ENCODE measurements at regions not wholly inside any gene's neighbourhood (a gene's known extent, or its start where the extent isn't known, plus 50 kb on each side); places are given as distances from the start of the nearest gene placed in this dataset.

- TF ChIP-seq CTCF (IDR thresholded peaks at IDR 0.05; ENCODE audit: borderline replicate concordance, extremely low read depth, low read length, poor library complexity, severe bottlenecking) (no peak), EZH2 (IDR thresholded peaks at IDR 0.05; ENCODE audit: borderline replicate concordance, low read depth, low read length, severe bottlenecking) (no peak)
Measured at GRCh38 chr5:3103262-3103811, 351.9 kb upstream of the IRX2 start.

Measured in DND-41 (cell line).